ENCODE measurements at regions not wholly inside any gene's neighbourhood (a gene's known extent, or its start where the extent isn't known, plus 50 kb on each side); places are given as distances from the start of the nearest gene placed in this dataset.

DNA sequence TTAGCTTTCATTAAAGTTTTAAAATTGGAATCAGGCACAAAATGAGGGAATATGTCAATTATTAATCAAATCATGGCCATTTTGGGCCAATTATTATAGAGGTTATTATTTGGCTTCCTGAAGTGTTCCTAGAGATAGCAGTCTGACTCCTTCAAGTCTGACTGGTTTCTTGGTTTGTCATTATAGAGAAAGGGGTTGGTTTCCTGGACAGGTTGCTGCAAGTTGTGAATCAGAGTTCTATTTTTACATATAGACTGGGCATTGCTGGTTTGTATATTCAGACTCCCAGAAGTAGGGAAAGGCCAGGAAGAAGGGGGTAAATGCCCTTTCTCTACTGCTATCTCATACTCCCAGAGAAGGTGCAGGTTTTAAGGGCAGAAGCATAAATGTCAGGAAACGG is 121.4 kb upstream of the CEP162 start:
- Histone ChIP-seq H2AFZ (ENCODE audit: low read depth, low read length) (no peak overlapping the region), H3K27ac (ENCODE audit: extremely low read depth, low read depth, low read length) (no peak overlapping the region), H4K20me1 (replicated peaks; ENCODE audit: control insufficient read depth, insufficient read depth, low read length) (no peaks in the 10 kb centered on the region), H3K36me3 (ENCODE audit: control insufficient read depth, insufficient read depth, low read length) (no peaks in the 10 kb centered on the region), H3K27me3 (ENCODE audit: control insufficient read depth in 2 of 2, insufficient read depth in 2 of 2, low read length in 2 of 2) (no peaks in the 10 kb centered on the region), H3K9me1 (ENCODE audit: control insufficient read depth, insufficient read depth, low read length) (no peaks in the 10 kb centered on the region), H3K79me2 (ENCODE audit: control insufficient read depth, insufficient read depth, low read length) (no peaks in the 10 kb centered on the region), H3K4me2 (ENCODE audit: insufficient read depth, low read length) (no peak overlapping the region), H3K4me3 (no peak overlapping the region), H3K4me1 (replicated peaks in 1 of 2; ENCODE audit: control insufficient read depth in 2 of 2, insufficient read depth in 2 of 2, low read length in 2 of 2) (no peaks in the 10 kb centered on the region; a peak in 1 of 5 replicates), H3K9me3 (replicated peaks; ENCODE audit: control insufficient read depth, insufficient read depth, low read depth, low read length) (no peaks in the 10 kb centered on the region), H3K9ac (ENCODE audit: insufficient read depth in 1 of 2, low read depth in 2 of 2, low read length in 2 of 2) (no peak overlapping the region)
- intact Hi-C loops (cut with micrococcal nuclease) = no loop called here
- ATAC-seq (no peak), FAIRE-seq (no peak), DNase-seq (ENCODE audit: extremely low read depth in 1 of 4, low spot score in 3 of 4) (no peak)
- no TSS peak for BruUV-seq (replicated peaks)
- CTCF ChIA-PET (ENCODE audit: low intra/inter-chr PET ratio) = no interaction called here
- in situ Hi-C loops (cut with MboI) = no loop called here
- 0% methylated on average over 1 of the region's 1 CpG for WGBS (ENCODE audit: insufficient coverage, low coverage, missing lambda C conversion rate)
- POLR2A ChIA-PET = no interaction called here
- no peak for TF ChIP-seq ZNF165 (CRISPR knock-in tag; IDR thresholded peaks at IDR 0.05; ENCODE audit: borderline replicate concordance)
- no peak for TF ChIP-seq RUNX1 (IDR thresholded peaks at IDR 0.05; ENCODE audit: low read depth)
- TF ChIP-seq WHSC1 (IDR thresholded peaks at IDR 0.05; ENCODE audit: low read length) = no peak
- TF ChIP-seq, protein P1, sequence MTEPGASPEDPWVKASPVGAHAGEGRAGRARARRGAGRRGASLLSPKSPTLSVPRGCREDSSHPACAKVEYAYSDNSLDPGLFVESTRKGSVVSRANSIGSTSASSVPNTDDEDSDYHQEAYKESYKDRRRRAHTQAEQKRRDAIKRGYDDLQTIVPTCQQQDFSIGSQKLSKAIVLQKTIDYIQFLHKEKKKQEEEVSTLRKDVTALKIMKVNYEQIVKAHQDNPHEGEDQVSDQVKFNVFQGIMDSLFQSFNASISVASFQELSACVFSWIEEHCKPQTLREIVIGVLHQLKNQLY (CRISPR knock-in tag; conservative IDR thresholded peaks at IDR 0.05) = no peak
- TF ChIP-seq L3MBTL2 (IDR thresholded peaks at IDR 0.05) = no peak

DNA sequence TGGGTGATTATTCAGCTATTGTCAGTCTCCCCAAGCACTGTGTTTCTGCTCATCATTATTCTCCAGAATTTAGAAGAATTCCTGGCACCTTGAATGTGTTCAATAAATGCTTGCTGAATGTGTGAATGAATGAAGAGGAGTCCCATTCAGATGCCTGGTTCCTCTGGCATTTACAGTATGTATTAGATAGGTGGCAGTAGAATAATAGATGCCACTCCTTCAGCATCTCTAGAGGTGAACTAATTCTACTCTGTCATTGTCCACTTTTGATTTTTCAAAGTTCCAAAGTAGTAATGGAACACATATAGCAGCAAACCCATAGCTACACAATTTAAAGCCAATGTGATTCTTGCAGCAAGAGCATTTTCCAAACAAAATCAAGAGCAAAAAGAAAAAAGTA is 118.9 kb upstream of the CEP162 start:
- Histone ChIP-seq H3K36me3 (ENCODE audit: control insufficient read depth, insufficient read depth, low read length) (no peaks in the 10 kb centered on the region), H3K27me3 (ENCODE audit: control insufficient read depth in 2 of 2, insufficient read depth in 2 of 2, low read length in 2 of 2) (no peaks in the 10 kb centered on the region), H3K4me1 (replicated peaks in 1 of 2; ENCODE audit: control insufficient read depth in 2 of 2, insufficient read depth in 2 of 2, low read length in 2 of 2) (no peaks in the 10 kb centered on the region; a peak in 2 of 5 replicates), H3K79me2 (ENCODE audit: control insufficient read depth, insufficient read depth, low read length) (no peaks in the 10 kb centered on the region), H3K4me2 (ENCODE audit: insufficient read depth, low read length) (no peak overlapping the region), H3K9me3 (replicated peaks; ENCODE audit: control insufficient read depth, insufficient read depth, low read depth, low read length) (no peaks in the 10 kb centered on the region), H4K20me1 (replicated peaks; ENCODE audit: control insufficient read depth, insufficient read depth, low read length) (no peaks in the 10 kb centered on the region), H2AFZ (ENCODE audit: low read depth, low read length) (no peak overlapping the region), H3K4me3 (no peak overlapping the region), H3K9me1 (ENCODE audit: control insufficient read depth, insufficient read depth, low read length) (no peaks in the 10 kb centered on the region), H3K9ac (ENCODE audit: insufficient read depth in 1 of 2, low read depth in 2 of 2, low read length in 2 of 2) (no peak overlapping the region), H3K27ac (ENCODE audit: extremely low read depth, low read depth, low read length) (no peak overlapping the region)
- TF ChIP-seq POLR2AphosphoS2 (IDR thresholded peaks at IDR 0.05; ENCODE audit: low read length) = no peak
- TF ChIP-seq PHB2 (IDR thresholded peaks at IDR 0.05; ENCODE audit: low read depth) = no peak
- TF ChIP-seq ESRRB (CRISPR knock-in tag; IDR thresholded peaks at IDR 0.05; ENCODE audit: borderline replicate concordance) = no peak
- TF ChIP-seq, protein P2, sequence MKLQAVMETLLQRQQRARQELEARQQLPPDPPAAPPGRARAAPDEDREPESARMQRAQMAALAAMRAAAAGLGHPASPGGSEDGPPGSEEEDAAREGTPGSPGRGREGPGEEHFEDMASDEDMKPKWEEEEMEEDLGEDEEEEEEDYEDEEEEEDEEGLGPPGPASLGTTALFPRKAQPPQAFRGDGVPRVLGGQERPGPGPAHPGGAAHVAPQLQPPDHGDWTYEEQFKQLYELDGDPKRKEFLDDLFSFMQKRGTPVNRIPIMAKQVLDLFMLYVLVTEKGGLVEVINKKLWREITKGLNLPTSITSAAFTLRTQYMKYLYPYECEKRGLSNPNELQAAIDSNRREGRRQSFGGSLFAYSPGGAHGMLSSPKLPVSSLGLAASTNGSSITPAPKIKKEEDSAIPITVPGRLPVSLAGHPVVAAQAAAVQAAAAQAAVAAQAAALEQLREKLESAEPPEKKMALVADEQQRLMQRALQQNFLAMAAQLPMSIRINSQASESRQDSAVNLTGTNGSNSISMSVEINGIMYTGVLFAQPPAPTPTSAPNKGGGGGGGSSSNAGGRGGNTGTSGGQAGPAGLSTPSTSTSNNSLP (IDR thresholded peaks at IDR 0.05; ENCODE audit: borderline replicate concordance, low read depth, low read length) = no peak
- TF ChIP-seq, protein P3, sequence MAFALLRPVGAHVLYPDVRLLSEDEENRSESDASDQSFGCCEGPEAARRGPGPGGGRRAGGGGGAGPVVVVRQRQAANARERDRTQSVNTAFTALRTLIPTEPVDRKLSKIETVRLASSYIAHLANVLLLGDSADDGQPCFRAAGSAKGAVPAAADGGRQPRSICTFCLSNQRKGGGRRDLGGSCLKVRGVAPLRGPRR (CRISPR knock-in tag; IDR thresholded peaks at IDR 0.05) = no peak
- in situ Hi-C loops (cut with MboI) (no loop called here), intact Hi-C loops (cut with micrococcal nuclease) (no loop called here)
- ChIA-PET POLR2A (no interaction called here), CTCF (ENCODE audit: low intra/inter-chr PET ratio) (no interaction called here)
- no peak for FAIRE-seq
- ATAC-seq = no peak
- no TSS peak for BruUV-seq (replicated peaks)
- no peak for DNase-seq (ENCODE audit: extremely low read depth in 1 of 4, low spot score in 3 of 4)

Data from K562 (cell line).